ENCODE measurements at regions not wholly inside any gene's neighbourhood (a gene's known extent, or its start where the extent isn't known, plus 50 kb on each side); places are given as distances from the start of the nearest gene placed in this dataset.

DNA sequence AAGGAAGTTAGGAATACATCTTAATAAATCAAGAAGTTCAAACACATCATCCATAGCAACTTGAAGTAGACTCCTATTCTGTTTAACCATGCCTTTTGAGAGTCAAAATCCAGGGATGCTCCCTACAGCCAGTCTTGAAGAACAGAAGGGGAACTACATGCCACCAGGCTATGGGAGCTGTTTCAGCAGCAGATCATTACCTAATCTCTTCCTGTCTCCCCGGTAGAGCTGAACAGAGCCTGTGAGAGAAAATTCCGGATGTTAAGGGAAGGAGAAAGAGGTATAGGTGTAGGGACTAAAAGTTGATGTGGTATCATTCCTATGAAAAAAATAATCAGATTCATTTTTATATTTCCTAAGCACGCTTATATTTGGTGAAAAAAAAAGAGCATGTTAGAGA is 352.2 kb downstream of the SPRY1 start:
- DNase-seq = no peak

DNA sequence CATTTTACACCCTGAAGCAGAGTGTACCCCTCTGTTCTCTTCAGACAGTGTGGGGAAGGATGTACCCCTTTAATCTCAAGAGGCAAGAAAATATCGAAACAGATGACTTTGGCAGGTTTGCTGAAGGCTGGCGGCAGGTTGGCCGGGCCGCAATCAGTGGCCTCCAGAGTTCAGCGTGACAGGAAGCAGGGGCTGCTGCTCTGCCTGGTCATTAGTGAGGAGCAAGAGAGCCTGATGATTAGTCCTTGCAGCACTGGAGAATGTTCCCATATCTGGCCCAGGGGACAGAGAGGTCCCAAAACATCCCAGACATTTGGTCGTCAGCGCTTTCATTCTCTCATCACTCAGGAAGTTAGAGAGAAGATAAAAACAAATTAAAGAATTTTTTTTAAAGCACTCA is 352.8 kb downstream of the SPRY1 start:
- DNase-seq = peak; percentile 10

- no peak for DNase-seq
Measured at GRCh38 chr4:123750044-123750443, 353.4 kb downstream of the SPRY1 start.

DNA sequence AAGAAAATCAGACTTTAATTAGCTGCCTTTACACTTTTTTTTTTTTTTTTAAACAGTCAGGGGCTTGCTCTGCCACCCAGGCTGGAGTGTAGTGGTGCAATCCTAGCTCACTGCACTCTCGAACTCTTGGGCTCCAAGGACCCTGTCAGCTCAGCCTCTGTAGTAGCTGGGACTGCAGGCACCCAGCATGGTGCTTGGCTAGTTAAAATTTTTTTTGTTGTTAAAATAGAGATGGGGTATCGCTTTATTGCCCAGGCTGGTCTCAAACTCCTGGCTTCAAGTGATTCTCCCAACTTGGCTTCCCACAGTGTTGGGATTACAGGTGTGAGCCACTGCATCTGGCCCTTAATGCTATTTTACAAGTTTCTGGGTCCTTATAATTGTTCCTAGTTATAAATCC is 359.1 kb downstream of the SPRY1 start:
- no peak for DNase-seq

DNA sequence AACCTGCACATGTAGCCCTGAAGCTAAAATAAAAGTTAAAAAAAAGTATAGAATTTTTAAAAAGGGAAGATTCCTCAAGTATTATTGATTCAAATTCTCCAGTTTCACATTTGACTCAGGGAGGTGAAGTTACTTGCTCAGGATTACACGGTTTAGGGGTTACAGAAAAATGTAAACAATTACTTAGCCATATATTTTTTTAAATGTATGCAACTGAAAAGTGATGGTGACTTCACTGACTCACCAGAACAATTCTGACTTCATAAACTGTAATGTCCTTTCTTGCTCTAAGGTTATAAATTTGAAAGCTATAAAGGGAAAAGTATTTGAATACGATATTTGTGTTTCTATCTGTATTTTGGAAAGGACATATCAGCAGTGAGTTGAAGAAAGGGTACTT is 371.2 kb downstream of the SPRY1 start:
- no peak for DNase-seq

- DNase-seq = no peak
Measured at GRCh38 chr4:123770884-123771283, 374.3 kb downstream of the SPRY1 start.

DNA sequence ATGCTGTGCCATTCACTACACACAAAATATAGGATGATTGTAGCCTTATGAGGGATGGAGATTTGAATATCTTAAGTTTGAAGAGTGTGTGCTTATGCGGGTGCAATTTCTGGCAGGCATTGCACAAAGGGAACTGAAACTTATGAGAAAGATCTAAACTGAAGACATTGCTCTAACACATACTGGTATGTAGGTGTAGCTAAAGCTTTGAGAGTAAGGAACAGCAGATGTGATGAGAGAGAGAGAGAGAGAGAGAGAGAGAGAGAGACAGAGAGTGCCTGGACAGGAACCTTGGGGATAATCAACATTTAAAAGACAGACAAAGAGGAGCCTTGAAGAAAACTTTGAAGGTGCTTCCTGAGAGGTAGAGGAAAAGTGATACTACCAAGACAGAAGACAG is 379.7 kb downstream of the SPRY1 start:
- DNase-seq = no peak

- DNase-seq = peak; percentile 41
Measured at GRCh38 chr4:123777373-123777772, 380.8 kb downstream of the SPRY1 start.

GRCh38 chr4:123783151-123783790 is 386.7 kb downstream of the SPRY1 start:
- no peak for DNase-seq

- no peak for DNase-seq
Measured at GRCh38 chr4:123783921-123784320, 387.3 kb downstream of the SPRY1 start.

DNA sequence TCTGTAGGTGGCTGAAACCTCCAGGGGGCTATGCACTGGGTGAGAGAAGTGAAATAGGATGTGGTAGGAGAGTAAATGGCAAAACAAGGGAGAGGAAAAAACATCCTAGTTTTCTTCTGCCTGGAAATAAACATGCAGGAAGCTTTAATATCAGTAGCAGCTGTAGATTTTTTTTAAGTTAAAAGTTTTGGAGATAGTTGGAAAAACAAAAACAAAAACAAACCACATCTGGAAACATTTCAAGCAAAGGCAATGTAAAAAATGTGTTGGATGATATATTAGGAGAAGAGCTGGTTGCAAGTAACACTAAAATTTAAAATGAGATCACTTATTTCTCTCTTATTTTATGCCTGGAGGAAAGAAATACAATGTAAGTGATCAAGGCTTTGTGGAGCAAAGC is 388.0 kb downstream of the SPRY1 start:
- peak; percentile 89 for DNase-seq

DNA sequence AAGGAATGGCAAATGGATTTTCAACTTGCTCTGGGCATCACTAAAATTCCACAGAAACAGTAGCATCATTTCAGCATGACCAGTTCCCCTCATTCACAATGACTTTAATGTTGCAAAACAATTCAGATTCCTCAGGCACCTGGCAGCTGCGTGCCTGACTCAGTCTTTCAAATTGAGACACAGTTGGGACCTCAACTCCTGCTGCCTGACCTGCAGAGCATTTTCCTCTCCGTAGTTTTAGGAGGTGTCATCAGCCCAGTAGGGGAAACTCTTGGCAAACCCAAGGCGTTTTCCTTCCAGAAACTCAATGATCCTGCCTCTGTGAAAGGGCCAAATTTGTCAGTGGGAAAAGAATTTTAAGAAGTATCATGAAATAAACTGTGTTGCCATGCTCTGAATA is 388.9 kb downstream of the SPRY1 start:
- peak; percentile 18 for DNase-seq

DNA sequence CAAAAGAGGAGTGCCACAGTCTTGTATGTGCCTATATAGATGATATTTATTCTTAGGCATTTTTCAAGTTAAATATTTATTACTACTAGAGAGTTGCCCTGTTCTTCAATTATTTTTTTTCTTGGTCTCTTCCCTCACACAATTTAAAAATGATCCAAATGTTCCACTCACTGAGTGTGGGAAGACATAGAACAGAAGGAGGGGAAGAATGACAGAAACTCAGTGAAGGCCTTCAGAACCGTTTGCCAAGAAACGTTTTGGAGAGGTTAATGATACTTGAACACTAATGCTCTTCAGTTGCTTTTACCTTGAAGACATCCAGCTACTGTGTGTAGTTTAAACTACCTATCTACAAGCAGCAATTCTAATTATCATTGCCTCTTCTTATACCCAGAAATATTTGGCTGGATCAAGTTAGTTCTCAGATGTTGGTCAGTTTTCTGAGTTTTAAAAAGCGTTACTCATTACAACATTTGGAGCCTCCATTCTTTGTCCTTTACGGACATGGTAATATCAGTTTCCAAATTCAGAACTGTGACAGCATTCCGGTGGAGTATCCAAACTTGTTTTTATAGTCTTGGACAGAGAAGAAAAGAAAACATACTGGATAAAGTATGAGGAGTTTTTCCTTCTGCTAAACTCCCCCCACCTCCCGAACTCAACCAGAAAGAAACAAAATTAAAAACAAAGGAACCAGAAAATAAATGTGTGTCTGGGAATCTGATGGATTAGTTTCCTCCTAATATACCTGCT is 389.7 kb downstream of the SPRY1 start:
- DNase-seq = no peak

- DNase-seq = peak; percentile 52
Measured at GRCh38 chr4:123786920-123787319, 390.3 kb downstream of the SPRY1 start.

- DNase-seq = peak; percentile 17
Measured at GRCh38 chr4:123787512-123788080, 391.0 kb downstream of the SPRY1 start.

DNA sequence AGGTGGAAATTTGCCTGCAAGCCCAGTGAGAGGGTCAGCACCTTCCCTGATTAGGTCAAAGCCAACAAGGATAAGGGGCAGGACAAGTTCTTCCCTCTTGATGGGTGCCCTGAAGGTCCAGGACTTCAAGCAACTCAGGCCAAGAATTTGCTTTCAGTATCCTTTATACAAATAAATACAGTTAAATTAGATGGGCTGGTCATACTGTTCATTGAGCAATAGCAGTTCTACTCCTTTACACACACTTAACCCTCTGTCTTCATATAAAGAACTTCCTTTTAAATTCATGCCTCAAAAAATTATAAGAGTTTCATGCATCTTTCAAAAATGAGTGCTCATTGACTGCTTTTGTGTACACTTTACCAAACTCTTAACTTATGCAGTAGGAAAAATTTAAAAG is 392.0 kb downstream of the SPRY1 start:
- no peak for DNase-seq

- no peak for DNase-seq
Measured at GRCh38 chr4:123790681-123791080, 394.1 kb downstream of the SPRY1 start.

DNA sequence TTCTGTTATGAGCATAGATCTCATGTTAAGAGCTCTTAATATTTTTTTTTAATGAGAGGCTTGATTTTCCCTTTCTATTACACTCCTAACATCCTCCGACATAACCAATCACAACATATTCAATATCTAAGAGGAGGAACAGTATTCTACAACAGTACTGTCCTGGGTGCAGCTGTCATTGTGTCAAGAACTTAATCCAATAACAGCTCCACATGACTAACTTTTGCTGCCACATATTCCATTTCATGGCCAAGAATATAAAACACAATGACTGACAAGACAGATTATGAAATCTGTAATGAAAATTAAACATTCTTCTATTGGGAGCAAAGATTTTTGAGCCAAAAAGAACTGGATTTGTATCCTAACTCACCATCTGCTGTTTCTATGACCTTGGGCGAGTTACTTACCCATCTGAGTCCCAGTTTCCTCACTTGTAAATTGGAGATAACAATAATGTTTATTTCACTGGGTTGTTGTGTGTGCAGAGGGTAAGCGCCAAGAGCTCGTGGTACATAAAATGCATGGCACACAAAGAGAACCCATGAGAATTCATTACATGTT is 405.6 kb downstream of the SPRY1 start:
- DNase-seq = peak; percentile 23

- no peak for DNase-seq
Measured at GRCh38 chr4:123802933-123803332, 406.3 kb downstream of the SPRY1 start.

GRCh38 chr4:123804196-123804721 is 407.7 kb downstream of the SPRY1 start:
- no peak for DNase-seq

DNA sequence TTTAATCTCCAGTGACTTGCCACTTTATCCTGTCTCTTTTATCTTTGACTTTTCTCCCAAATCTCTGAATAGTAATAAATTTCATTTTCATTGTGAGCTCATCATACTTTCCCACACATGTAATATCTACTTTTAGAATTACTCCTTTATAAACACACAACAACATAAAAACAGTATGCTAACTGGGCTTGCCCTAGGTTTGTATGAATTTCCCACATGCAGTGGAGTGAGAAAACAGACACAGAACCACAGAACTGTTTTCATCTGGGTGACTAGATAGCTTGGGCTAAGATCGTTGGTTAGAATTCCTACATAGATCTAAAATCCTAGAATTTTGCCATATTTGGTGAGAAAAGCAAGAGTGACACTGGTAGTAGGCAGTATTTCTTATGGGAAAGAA is 409.5 kb downstream of the SPRY1 start:
- peak; percentile 69 for DNase-seq

- no peak for DNase-seq
Measured at GRCh38 chr4:123807187-123807586, 410.6 kb downstream of the SPRY1 start.

DNA sequence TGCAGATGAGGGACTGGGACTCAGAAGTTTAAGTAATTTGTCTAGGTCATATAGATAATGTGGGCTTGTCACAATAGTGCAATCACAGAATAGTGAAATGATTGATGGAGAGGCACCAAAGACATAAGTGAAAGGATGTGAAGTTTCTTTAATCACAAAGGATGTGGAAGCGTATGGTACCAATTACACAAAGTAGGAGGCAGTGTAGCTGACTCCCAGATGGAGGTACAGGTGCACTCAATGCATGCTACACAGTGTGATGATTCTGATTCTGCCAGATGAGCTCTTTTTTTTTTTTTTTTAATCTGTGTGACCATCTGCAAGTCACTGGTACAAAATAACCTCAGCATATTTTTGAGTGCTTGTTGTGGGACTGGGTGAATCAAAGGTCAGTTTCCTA is 411.3 kb downstream of the SPRY1 start:
- no peak for DNase-seq

Data from skin of body (tissue), 1 donor.